ENCODE measurements at regions not wholly inside any gene's neighbourhood (a gene's known extent, or its start where the extent isn't known, plus 50 kb on each side); places are given as distances from the start of the nearest gene placed in this dataset.

GRCh38 chr1:229717786-229718576 is 91.9 kb downstream of the URB2 start:
- Histone ChIP-seq H3K36me3 (no peaks in the 10 kb centered on the region), H3K27ac (no peak overlapping the region), H3K27me3 (no peaks in the 10 kb centered on the region), H3K9me3 (peaks cover 0 to 8% (median 8%) of the 10 kb centered on the region in 3 donors), H3K4me1 (no peaks in the 10 kb centered on the region), H3K4me3 (no peak overlapping the region)
- DNase-seq = no peak
- intact Hi-C loops (cut with DNase I; ENCODE audit: low total_unique reads) = no loop called here
- TF ChIP-seq, protein P1, sequence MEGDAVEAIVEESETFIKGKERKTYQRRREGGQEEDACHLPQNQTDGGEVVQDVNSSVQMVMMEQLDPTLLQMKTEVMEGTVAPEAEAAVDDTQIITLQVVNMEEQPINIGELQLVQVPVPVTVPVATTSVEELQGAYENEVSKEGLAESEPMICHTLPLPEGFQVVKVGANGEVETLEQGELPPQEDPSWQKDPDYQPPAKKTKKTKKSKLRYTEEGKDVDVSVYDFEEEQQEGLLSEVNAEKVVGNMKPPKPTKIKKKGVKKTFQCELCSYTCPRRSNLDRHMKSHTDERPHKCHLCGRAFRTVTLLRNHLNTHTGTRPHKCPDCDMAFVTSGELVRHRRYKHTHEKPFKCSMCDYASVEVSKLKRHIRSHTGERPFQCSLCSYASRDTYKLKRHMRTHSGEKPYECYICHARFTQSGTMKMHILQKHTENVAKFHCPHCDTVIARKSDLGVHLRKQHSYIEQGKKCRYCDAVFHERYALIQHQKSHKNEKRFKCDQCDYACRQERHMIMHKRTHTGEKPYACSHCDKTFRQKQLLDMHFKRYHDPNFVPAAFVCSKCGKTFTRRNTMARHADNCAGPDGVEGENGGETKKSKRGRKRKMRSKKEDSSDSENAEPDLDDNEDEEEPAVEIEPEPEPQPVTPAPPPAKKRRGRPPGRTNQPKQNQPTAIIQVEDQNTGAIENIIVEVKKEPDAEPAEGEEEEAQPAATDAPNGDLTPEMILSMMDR (IDR thresholded peaks at IDR 0.05) = no peak

GRCh38 chr1:229726061-229726460 is 100.0 kb downstream of the URB2 start:
- H3K4me1 ChIP-seq = no peaks in the 10 kb centered on the region
- TF ChIP-seq, protein P1 (IDR thresholded peaks at IDR 0.05) = no peak
- no peak overlapping the region for H3K4me3 ChIP-seq
- intact Hi-C loops (cut with DNase I; ENCODE audit: low total_unique reads) = no loop called here
- H3K9me3 ChIP-seq = peaks cover 0 to 14% (median 8%) of the 10 kb centered on the region in 3 donors
- H3K27ac ChIP-seq = no peak overlapping the region
- no peaks in the 10 kb centered on the region for H3K36me3 ChIP-seq
- no peak for DNase-seq
- no peaks in the 10 kb centered on the region for H3K27me3 ChIP-seq

DNA sequence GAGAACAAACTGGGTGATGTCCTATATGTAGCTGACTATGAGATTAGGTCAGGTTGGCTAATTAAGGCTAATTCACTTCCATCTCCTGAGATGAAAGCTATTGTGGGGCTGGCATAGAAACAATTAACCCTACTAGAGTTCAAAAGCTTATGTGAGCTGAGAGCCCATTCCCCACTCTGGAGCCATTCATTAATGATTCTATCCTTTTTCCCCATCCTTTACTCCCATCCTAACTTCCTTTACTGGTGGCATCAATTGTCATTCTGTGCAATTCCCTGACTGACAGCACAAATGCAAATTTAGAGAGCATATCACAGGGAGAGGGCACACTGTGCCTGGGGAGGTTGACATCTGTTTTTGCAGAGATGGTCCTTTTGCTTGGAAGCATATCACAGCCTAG is 103.9 kb downstream of the URB2 start:
- Histone ChIP-seq H3K36me3 (no peaks in the 10 kb centered on the region), H3K27ac (no peak overlapping the region), H3K27me3 (no peaks in the 10 kb centered on the region), H3K4me1 (no peaks in the 10 kb centered on the region), H3K9me3 (no peaks in the 10 kb centered on the region), H3K4me3 (no peak overlapping the region)
- intact Hi-C loops (cut with DNase I; ENCODE audit: low total_unique reads) = no loop called here
- TF ChIP-seq, protein P1 (IDR thresholded peaks at IDR 0.05) = no peak
- DNase-seq = no peak

GRCh38 chr1:229730573-229730972 is 104.5 kb downstream of the URB2 start:
- H3K4me1 ChIP-seq = no peaks in the 10 kb centered on the region
- H3K27me3 ChIP-seq = no peaks in the 10 kb centered on the region
- intact Hi-C loops (cut with DNase I; ENCODE audit: low total_unique reads) = no loop called here
- no peak overlapping the region for H3K4me3 ChIP-seq
- DNase-seq = no peak
- no peaks in the 10 kb centered on the region for H3K36me3 ChIP-seq
- no peaks in the 10 kb centered on the region for H3K9me3 ChIP-seq
- no peak overlapping the region for H3K27ac ChIP-seq
- TF ChIP-seq, protein P1 (IDR thresholded peaks at IDR 0.05) = no peak

DNA sequence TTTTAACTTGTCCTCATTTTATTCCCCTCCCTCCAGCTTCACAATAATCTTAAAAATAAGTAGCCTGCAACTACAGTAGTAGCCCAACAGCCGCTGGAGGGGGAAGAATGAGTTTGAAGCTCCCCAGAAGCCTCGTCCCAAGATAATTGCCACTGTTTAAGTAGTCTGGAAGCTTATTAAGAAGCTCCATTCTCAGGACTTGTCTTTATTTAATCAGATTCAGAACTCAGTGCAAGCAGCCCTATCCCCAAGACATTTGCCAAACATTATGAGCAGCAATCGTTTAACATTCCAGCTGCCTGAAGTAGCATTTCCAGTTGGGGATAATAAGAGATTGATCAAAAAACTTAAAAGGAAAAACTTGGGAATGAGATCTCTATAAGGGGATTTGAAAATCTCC is 106.0 kb downstream of the URB2 start:
- intact Hi-C loops (cut with DNase I; ENCODE audit: low total_unique reads) = no loop called here
- no peaks in the 10 kb centered on the region for H3K27me3 ChIP-seq
- TF ChIP-seq, protein P1 (IDR thresholded peaks at IDR 0.05) = no peak
- DNase-seq = no peak
- peaks cover 0 to 12% (median 11%) of the 10 kb centered on the region in 3 donors for H3K9me3 ChIP-seq
- H3K27ac ChIP-seq = no peak overlapping the region
- H3K4me1 ChIP-seq = no peaks in the 10 kb centered on the region
- H3K4me3 ChIP-seq = no peak overlapping the region
- H3K36me3 ChIP-seq = no peaks in the 10 kb centered on the region
